ENCODE measurements at regions not wholly inside any gene's neighbourhood (a gene's known extent, or its start where the extent isn't known, plus 50 kb on each side); places are given as distances from the start of the nearest gene placed in this dataset.

DNA sequence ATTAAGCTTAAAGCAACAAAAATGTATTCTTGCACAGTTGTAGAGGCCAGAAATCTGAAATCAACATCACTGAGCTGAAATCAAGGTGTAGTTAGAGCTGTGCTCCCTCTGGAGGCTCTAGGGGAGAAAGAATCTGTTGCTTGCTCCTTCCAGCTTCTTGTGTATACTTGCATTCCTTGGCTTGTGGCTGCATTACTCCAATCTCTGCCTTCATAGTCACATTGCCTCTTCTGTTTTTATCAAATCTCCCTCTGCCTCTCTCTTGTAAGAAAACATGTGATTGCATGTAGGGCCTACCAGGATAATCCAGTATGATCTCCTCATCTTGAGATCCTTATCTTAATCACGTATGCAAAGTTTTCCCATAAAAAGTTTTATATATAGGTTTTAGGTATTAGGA is 487.9 kb upstream of the SGO1 start:
- no peak for TF ChIP-seq ARNTL (CRISPR knock-in tag; IDR thresholded peaks at IDR 0.05; ENCODE audit: borderline replicate concordance, low read depth)
- TF ChIP-seq RARB (CRISPR knock-in tag; IDR thresholded peaks at IDR 0.05), result no peak
- no peak for TF ChIP-seq PPARA (CRISPR knock-in tag; IDR thresholded peaks at IDR 0.05; ENCODE audit: borderline replicate concordance)

Data from SK-N-SH treated with all-trans-retinoic acid at 6 μM for 48 hours (cell line).